Non-pigmented ciliary epithelial cell (primary cell): ENCODE measurements at regions not wholly inside any gene's neighbourhood (a gene's known extent, or its start where the extent isn't known, plus 50 kb on each side); places are given as distances from the start of the nearest gene placed in this dataset.
A peak's percentile ranks its signal among the peaks of the same experiment; 100 is the strongest.

Experiments used
- DNase-seq: peaks from one replicate; pipeline ENCODE4 v3.0.0-alpha.2; 2010; ENCODE audit warnings: low read depth

DNA sequence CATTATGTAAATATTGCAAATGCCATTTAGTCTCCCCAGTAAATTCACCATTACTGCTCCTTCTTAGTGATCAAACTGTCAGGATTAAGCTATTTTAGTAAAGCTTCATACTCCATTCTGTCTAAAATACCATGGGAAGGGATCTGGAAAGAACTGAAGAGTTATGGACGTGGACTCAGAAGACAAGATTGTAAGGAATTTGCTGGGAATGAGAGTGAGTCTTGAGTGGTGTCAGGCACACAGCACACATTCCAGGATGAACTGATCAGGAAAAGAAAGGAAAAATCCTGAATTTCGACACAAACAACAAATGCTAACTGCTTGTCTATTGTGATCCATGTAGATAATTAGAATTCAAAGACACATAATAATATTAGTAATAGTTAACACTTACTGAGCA lies 311.0 kb downstream of the CENPC start:
- DNase-seq: peak; percentile 8

DNA sequence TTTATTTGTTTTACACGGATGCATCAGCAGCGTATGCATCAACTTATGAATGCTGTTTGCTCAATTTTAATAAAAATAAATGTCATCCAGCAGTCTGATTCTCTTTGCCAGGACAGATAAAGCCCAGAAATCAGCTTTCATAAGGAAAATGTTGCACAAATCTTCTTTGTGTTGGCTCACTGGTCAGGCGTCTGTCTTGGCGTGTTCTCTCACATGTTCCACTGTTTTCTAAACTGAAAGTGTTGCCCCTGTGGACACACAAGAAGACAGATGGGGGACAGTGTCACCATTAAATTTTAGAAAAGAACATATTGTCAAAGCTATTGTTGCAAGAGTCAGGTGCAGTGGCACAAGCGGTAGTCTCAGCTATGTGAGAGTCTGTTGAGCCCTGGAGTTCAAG lies 316.2 kb downstream of the CENPC start:
- DNase-seq: no peak

DNA sequence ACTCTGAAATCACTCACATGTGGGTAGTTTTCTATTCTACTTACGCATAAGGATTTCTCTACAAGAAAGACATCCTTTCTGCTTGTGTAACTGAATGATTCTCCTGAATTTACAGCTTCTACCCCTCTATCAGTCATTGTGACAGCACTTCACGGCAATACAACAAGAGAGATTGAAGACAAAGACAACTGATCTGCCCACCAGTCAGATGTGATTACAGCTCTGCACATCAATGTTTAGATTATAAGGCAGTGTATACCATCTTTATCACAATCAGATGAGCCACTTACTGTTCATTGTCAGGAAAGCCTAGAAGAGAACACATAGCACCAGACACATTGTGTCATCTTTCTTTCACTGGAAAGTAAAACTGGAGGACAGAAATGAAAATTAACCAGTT lies 324.4 kb downstream of the CENPC start:
- no peak for DNase-seq

DNA sequence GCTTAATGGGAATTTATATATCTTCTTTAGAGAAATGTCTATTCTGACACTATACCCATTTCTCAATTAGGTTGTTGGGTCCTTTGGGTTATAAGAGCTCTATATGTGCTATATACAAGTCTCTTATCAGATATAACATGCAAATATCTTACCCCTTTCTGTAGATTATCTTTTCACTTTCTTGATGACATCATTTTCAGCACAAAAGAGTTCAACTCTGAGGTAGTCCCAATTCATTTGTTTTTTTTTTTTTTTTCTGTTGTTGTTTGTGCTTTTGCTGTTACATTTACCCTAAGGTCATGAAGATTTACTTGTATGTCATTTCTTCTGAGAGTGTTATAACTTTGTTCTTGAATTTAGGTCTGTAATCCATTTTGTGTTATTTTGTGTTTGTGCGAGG lies 326.4 kb downstream of the CENPC start:
- no peak for DNase-seq

DNA sequence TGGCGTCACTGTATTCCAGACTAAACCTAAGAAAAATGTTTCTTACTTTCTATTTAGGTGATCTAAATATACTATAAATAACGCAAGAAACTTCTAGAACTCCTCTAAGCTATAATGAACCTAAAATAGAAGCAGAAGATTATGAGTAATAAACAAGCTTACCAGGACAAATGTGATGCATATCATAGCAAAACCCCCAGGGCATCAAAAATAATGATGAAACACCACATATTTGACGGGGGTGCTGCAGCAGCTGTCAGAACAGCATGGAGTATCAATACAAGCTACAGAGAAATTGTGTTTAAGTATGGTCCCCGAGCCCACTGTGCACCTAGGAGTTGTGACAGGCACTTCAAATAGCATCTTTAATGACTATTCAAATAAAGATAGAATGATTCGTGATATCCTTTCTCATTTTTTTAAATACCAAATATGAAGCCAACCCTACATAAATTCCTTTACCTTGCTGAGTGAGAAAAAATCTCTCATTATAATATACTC lies 337.3 kb downstream of the CENPC start:
- no peak for DNase-seq

GRCh38 chr4:67204441-67204840 lies 340.9 kb downstream of the CENPC start:
- DNase-seq: no peak

- no peak for DNase-seq
Observed at GRCh38 chr4:67201334-67201733, 344.0 kb downstream of the CENPC start.

DNA sequence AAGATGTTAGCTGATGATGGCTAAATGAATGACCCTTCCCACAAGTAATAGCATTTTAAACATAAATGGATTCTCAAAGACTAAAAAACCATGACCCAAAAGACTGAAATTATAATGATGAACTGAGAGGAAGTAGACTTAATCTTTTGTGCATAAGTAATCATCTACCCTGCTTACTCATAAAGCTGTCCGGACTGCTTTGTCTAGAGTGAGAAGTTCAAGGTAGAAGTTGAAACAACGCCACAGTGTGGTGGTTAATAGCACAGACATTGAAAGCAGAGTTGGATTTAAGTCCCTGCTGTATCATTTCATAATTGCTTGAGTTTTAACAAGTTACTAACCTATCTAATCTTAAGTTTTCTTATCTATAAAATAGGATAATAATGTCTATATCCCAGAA lies 346.6 kb downstream of the CENPC start:
- peak; percentile 38 for DNase-seq

DNA sequence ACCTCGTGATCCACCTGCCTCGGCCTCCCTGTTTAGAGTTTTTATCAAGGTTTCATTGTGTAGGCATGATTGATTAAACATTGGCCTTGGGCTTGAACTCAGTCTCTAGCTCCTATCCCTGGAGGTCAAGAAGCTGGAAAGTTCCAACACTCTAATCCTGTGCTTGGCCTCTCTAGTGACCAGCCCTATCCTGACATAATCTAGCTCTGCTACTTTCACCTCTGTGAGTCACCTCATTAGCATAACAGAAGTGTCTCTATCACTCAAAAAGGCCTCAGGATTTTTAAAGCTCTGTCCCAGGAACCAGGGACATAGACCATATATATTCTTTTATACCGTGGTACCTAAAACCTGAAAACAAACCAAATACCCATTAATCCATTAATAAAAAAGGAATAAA lies 377.5 kb downstream of the CENPC start:
- no peak for DNase-seq

DNA sequence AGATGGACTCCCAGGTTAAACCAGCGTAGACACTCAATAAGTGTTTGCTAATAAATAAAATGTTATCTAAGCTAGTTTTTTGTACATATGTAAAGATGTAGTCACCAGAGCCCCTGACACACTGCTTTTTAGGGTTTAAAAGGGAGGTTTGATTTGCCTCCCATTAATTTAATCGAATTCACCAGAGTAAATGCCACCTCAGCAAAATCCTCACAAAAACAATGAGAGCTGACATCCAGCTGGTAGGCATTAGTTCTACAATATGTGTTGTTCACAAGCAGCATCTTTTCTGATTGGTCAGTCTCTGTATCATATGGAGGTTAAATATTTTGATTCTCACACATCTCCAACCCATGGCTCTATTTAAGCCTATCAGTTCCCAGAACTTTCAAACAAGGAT lies 382.6 kb downstream of the CENPC start:
- no peak for DNase-seq

- DNase-seq: no peak
Observed at GRCh38 chr4:67161311-67161710, 384.0 kb downstream of the CENPC start.

DNA sequence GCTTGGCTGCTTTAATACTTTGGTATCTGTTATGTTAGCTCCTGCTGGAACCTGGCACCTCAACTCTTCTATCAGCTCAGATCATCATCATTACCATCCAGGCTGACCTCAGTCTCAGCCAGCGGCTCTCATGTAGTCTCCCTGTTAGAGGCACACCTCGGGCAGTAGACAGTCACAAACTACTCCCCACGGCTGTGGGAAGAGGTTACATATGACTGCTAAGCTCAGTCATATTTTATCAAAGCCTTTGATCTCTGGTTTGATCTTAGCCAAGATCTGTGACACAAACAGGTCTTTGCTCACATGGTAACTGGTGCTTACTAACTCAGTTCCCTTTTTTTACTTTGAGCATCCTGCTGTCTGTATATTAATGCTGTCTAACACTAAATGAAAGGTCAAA lies 384.9 kb downstream of the CENPC start:
- no peak for DNase-seq

DNA sequence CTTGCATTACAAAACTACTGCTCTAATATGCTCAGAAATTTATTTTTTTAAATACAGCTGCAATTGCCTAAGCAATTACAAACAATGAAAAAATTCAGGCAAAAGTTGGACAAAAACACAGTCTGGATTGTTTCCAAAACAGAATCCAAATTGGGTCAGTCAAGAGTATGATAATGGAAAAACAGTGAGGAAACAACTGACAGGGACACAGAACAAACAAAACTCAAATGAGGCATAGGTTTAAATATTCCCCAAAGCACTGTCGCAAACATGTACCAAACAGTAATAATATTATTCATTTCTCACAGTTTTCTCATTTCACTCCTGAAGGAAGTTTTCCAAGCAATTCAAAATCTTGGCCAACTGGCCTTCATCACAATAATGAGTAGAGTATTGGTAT lies 386.6 kb downstream of the CENPC start:
- no peak for DNase-seq

DNA sequence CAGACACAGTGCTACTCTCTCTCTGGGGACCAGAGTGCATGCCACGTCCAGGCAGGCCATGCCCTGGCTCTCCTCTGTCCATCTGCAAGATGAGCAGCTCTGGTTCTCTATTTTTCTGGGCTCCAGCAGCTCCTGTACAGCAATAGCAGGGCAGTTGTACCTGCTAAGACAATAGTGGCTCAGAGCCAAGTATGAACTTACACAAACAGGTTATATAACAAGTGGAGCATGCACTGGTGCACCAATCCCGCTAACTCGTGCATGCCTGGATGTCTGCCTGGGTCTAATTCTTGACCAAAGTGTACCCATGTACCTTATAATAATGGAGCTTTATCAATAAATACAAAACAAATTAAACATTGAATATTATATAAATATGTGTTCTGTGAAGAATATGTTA lies 392.3 kb downstream of the CENPC start:
- DNase-seq: no peak

GRCh38 chr4:67151376-67152343 lies 393.6 kb downstream of the CENPC start:
- no peak for DNase-seq

GRCh38 chr4:67141586-67141985 lies 403.7 kb downstream of the CENPC start:
- no peak for DNase-seq

DNA sequence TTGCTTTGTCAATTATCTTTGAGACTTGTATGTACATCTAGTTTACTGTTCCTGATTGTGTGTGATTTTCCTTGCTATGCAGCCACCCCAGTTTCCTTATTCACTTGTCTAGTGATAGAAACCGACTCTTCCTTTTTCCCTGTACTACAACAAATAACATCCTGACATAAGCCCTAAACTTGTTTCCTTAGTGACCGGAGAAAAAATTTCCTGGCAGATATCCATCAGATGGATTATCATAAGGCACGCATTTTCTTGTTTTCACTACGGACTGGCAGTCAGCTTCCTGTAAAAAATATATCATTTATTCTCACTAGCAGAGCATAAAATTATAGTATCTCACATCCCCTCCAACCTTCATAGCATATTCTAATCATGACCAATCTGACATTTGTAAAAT lies 410.7 kb downstream of the CENPC start:
- no peak for DNase-seq

- no peak for DNase-seq
Observed at GRCh38 chr4:67133162-67133561, 412.1 kb downstream of the CENPC start.

DNA sequence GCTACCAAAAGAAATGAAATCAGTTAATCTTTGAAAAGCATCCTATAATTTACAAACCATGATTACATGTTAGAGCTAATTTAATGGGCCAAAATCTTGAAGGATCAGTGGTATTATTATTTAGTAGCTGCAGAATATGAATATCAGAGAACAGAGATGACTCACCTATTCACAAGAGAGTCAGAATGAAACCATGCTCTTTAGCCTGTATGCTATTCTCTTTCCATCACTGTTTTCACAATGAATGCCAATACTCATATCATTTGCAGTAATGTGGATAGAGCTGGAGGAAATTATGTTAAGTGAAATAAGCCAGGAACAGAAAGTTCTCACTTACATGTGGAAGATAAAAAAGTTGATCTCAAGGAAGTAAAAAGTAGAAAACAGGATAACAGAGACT lies 414.1 kb downstream of the CENPC start:
- DNase-seq: peak; percentile 23

DNA sequence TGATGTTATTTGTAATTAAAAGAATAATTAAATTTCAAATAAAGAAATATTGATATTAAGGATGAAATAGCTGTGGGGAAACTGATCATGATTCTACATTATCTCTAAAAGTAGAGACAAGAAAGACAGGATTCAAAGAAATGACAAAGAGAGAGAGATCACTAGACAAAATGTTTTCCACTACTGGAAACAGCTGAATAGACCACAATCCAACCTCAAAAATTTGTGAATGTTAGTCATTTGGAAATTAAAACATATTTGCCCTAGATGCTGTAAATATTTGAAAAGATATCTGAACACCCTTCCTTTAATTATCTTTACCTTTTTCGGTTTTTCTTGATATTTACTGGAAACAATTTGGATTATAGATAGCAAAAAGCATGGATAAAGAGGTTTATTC lies 414.9 kb downstream of the CENPC start:
- DNase-seq: no peak

- DNase-seq: no peak
Observed at GRCh38 chr4:67126570-67126969, 418.7 kb downstream of the CENPC start.

GRCh38 chr4:67125636-67126514 lies 419.4 kb downstream of the CENPC start:
- no peak for DNase-seq

DNA sequence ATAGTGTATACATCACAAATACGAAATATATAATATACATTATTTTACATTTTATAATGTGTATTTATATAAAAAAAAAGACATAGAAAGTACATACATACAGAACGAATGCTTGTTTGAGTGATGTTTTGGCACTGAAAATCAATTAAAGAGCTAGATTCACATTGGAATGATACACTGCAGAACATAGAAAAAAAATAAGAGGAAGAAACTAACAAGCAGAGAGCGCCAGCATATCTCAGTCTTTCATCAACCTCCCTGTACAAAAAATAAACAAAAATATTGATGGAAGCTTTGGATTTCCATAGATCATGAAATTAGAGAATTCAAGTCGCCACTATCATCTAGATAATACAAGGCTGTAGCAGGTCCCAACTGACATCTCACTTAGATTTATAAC lies 420.6 kb downstream of the CENPC start:
- DNase-seq: no peak
